IMR-90 (cell line): ENCODE measurements at regions not wholly inside any gene's neighbourhood (a gene's known extent, or its start where the extent isn't known, plus 50 kb on each side); places are given as distances from the start of the nearest gene placed in this dataset.

Experiments used
- ATAC-seq: fragments of 200-7000 bp; cut with Tn5 transposase; 2 replicates; pipeline ENCODE4 v1.9.1; 2020; ENCODE audit warnings: low read depth, mild to moderate bottlenecking, moderate library complexity
- BruUV-seq: library from RNA; stranded (reverse); fragments of 400-500 nt; replicated peaks from 2 replicates; lab custom pipeline; 2021; lab: Mats Ljungman, UMichigan
- CTCF ChIA-PET: fragments of 300-600 bp; formaldehyde crosslinking; extraction: SDS; loops from one replicate; lab custom pipeline; 2021; ENCODE audit warnings: antibody characterized with exemption; lab: Yijun Ruan, JAX
- POLR2A ChIA-PET: fragments of 300-600 bp; sonication (Branson Sonifier 250); formaldehyde crosslinking; loops from one replicate; lab custom pipeline; 2022; ENCODE audit warnings: antibody characterized with exemption; ENCODE audit not compliant: unreplicated experiment; lab: Charles Lee
- DNase-seq: peaks from one replicate; pipeline ENCODE4 v3.0.0; 2013
- H2AFZ ChIP-seq: replicated peaks from 2 replicates; pipeline ENCODE3; 2013; ENCODE audit warnings: low read length, mild to moderate bottlenecking; ENCODE audit not compliant: poor library complexity
- H2AK5ac ChIP-seq: 2 replicates; pipeline ENCODE4 v1.6.1; 2013; ENCODE audit warnings: low read depth, low read length, inconsistent platforms
- H2AK9ac ChIP-seq: replicated peaks from 2 replicates; pipeline ENCODE3; 2013; ENCODE audit warnings: mild to moderate bottlenecking, low read depth, low read length, moderate library complexity; ENCODE audit not compliant: poor library complexity
- H2BK120ac ChIP-seq: 2 replicates; pipeline ENCODE4 v1.6.1; 2013; ENCODE audit warnings: low read depth, low read length, inconsistent platforms
- H2BK15ac ChIP-seq: 3 replicates; pipeline ENCODE4 v1.6.1; 2013; ENCODE audit warnings: low read depth, low read length, inconsistent platforms
- H2BK20ac ChIP-seq: 2 replicates; pipeline ENCODE4 v1.6.1; 2013; ENCODE audit warnings: low read depth, mild to moderate bottlenecking, inconsistent platforms, low read length, moderate library complexity
- H2BK5ac ChIP-seq: 2 replicates; pipeline ENCODE4 v1.6.1; 2013; ENCODE audit warnings: mild to moderate bottlenecking, low read depth, low read length, inconsistent platforms; ENCODE audit not compliant: poor library complexity, severe bottlenecking
- H3K14ac ChIP-seq: replicated peaks from 2 replicates; pipeline ENCODE4 v1.6.1; 2013; ENCODE audit warnings: low read depth, low read length, inconsistent platforms
- H3K18ac ChIP-seq: 2 replicates; pipeline ENCODE4 v1.6.1; 2013; ENCODE audit warnings: low read depth, low read length, control low read depth
- H3K23ac ChIP-seq: 2 replicates; pipeline ENCODE4 v1.6.1; 2013; ENCODE audit warnings: low read depth, low read length, inconsistent platforms
- H3K27ac ChIP-seq: 2 replicates; pipeline ENCODE4 v1.5.1; 2013; ENCODE audit warnings: mild to moderate bottlenecking, control low read depth, low read length; ENCODE audit not compliant: insufficient read depth
- H3K27me3 ChIP-seq: 2 replicates; pipeline ENCODE4 v1.6.1; 2013; ENCODE audit warnings: low read length; ENCODE audit not compliant: control insufficient read depth, insufficient read depth
- H3K36me3 ChIP-seq: 2 replicates; pipeline ENCODE4 v1.6.1; 2013; ENCODE audit warnings: low read length, mixed read lengths; ENCODE audit not compliant: control insufficient read depth, insufficient read depth
- H3K4ac ChIP-seq: 2 replicates; pipeline ENCODE4 v1.6.1; 2013; ENCODE audit warnings: low read depth, low read length, inconsistent platforms
- H3K4me1 ChIP-seq: 2 replicates; pipeline ENCODE4 v1.6.1; 2013; ENCODE audit warnings: low read length, mixed read lengths; ENCODE audit not compliant: control insufficient read depth, insufficient read depth
- H3K4me2 ChIP-seq: 2 replicates; pipeline ENCODE4 v1.6.1; 2013; ENCODE audit warnings: low read depth, mild to moderate bottlenecking, control low read depth, low read length, moderate library complexity
- H3K4me3 ChIP-seq: 2 replicates; pipeline ENCODE4 v1.5.1; 2013; ENCODE audit warnings: low read depth, mild to moderate bottlenecking, control low read depth, low read length, moderate library complexity; ENCODE audit not compliant: insufficient read depth
- H3K56ac ChIP-seq: 2 replicates; pipeline ENCODE4 v1.6.1; 2013; ENCODE audit warnings: low read length, inconsistent platforms; ENCODE audit not compliant: insufficient read depth; ENCODE audit errors: extremely low read depth
- H3K79me1 ChIP-seq, 2 experiments: 2 replicates each; pipeline ENCODE4 v1.6.1; 2013; ENCODE audit warnings: low read length in 2 of 2, inconsistent platforms in 1 of 2, low read depth in 1 of 2
- H3K9ac ChIP-seq: 2 replicates; pipeline ENCODE4 v1.6.1; 2013; ENCODE audit warnings: low read depth, low read length, control low read depth
- H3K9me1 ChIP-seq: 2 replicates; pipeline ENCODE4 v1.6.1; 2013; ENCODE audit warnings: low read length, inconsistent platforms; ENCODE audit not compliant: insufficient read depth
- H3K9me3 ChIP-seq: 2 replicates; pipeline ENCODE4 v1.6.1; 2013; ENCODE audit warnings: low read length; ENCODE audit not compliant: control insufficient read depth, insufficient read depth
- H4K20me1 ChIP-seq: 2 replicates; pipeline ENCODE4 v1.6.1; 2013; ENCODE audit warnings: low read length, inconsistent platforms; ENCODE audit not compliant: insufficient read depth
- H4K5ac ChIP-seq: 2 replicates; pipeline ENCODE4 v1.6.1; 2013; ENCODE audit warnings: mild to moderate bottlenecking, low read depth, low read length, control low read depth
- H4K8ac ChIP-seq, 2 experiments: 2 replicates each; pipeline ENCODE4 v1.6.1; 2013; ENCODE audit warnings: low read depth in 2 of 2, low read length in 2 of 2, control low read depth in 1 of 2, inconsistent platforms in 1 of 2
- H4K91ac ChIP-seq: 2 replicates; pipeline ENCODE4 v1.6.1; 2013; ENCODE audit warnings: low read depth, low read length, inconsistent platforms; ENCODE audit not compliant: insufficient read depth
- BHLHE40 ChIP-seq: fragments of 150-350 bp; IDR thresholded peaks from 2 replicates; pipeline ENCODE4 v1.6.1; 2016; ENCODE audit warnings: mild to moderate bottlenecking, low read depth, low read length
- CEBPB ChIP-seq: IDR thresholded peaks from 2 replicates; pipeline ENCODE4 v1.6.1; 2012; ENCODE audit warnings: low read depth, low read length, improper control_type of control experiment
- CHD1 ChIP-seq: IDR thresholded peaks from 2 replicates; pipeline ENCODE4 v1.6.1; 2012; ENCODE audit warnings: low read depth, low read length, improper control_type of control experiment
- CTCF ChIP-seq: conservative IDR thresholded peaks from 2 replicates; pipeline ENCODE4 v1.5.1; 2012; ENCODE audit warnings: mild to moderate bottlenecking, low read depth, low read length, improper control_type of control experiment
- ELK1 ChIP-seq: fragments of 150-350 bp; IDR thresholded peaks from 2 replicates; pipeline ENCODE4 v1.6.1; 2016; ENCODE audit warnings: low read depth, mild to moderate bottlenecking, low read length, moderate library complexity, borderline replicate concordance
- FOS ChIP-seq: fragments of 150-350 bp; IDR thresholded peaks from 2 replicates; pipeline ENCODE4 v1.6.1; 2016; ENCODE audit warnings: low read depth, low read length
- MAFK ChIP-seq: IDR thresholded peaks from 2 replicates; pipeline ENCODE4 v1.6.1; 2012; ENCODE audit warnings: low read depth, low read length, improper control_type of control experiment
- MAZ ChIP-seq: IDR thresholded peaks from 2 replicates; pipeline ENCODE4 v1.6.1; 2012; ENCODE audit warnings: low read depth, mild to moderate bottlenecking, low read length, improper control_type of control experiment, moderate library complexity, borderline replicate concordance
- MXI1 ChIP-seq: IDR thresholded peaks from 2 replicates; pipeline ENCODE4 v1.6.1; 2012; ENCODE audit warnings: low read depth, mild to moderate bottlenecking, low read length, moderate library complexity, borderline replicate concordance
- NFE2L2 ChIP-seq: fragments of 150-350 bp; IDR thresholded peaks from 2 replicates; pipeline ENCODE4 v1.6.1; 2016; ENCODE audit warnings: low read depth, mild to moderate bottlenecking, low read length
- POLR2A ChIP-seq: IDR thresholded peaks from 2 replicates; pipeline ENCODE4 v1.6.1; 2012; ENCODE audit warnings: mild to moderate bottlenecking, low read depth, low read length
- RAD21 ChIP-seq: IDR thresholded peaks from 2 replicates; pipeline ENCODE4 v1.6.1; 2012; ENCODE audit warnings: low read length, improper control_type of control experiment
- RCOR1 ChIP-seq: IDR thresholded peaks from 2 replicates; pipeline ENCODE4 v1.6.1; 2012; ENCODE audit warnings: mild to moderate bottlenecking, low read length, improper control_type of control experiment; ENCODE audit not compliant: insufficient replicate concordance
- RFX5 ChIP-seq: IDR thresholded peaks from 2 replicates; pipeline ENCODE4 v1.8.0; 2012; ENCODE audit warnings: low read depth, mild to moderate bottlenecking, low read length, moderate library complexity
- SMC3 ChIP-seq: fragments of 150-350 bp; IDR thresholded peaks from 2 replicates; pipeline ENCODE4 v1.6.1; 2016; ENCODE audit warnings: low read depth, mild to moderate bottlenecking, antibody characterized with exemption, low read length, moderate library complexity
- USF2 ChIP-seq: fragments of 150-350 bp; IDR thresholded peaks from 2 replicates; pipeline ENCODE4 v1.6.1; 2017; ENCODE audit warnings: mild to moderate bottlenecking, antibody characterized with exemption, low read length, low read depth
- WGBS, 2 experiments: methylation state at CpG; one replicate each; pipeline versions ENCODE4 v1.1.5 to v1.1.7; 2013; ENCODE audit warnings: missing lambda C conversion rate in 2 of 2; ENCODE audit not compliant: insufficient read length in 1 of 2; ENCODE audit errors: extremely low coverage in 2 of 2; 5-methylcytosine and 5-hydroxymethylcytosine counted together
- dilution Hi-C: fragments of 300-500 bp; cut with HindIII; formaldehyde crosslinking; loops from one replicate; pipeline ENCODE4 v1.14.3; 2018; ENCODE audit warnings: low sequenced_read_pairs; ENCODE audit not compliant: unreplicated experiment
- in situ Hi-C: fragments of 300-500 bp; cut with MboI; formaldehyde crosslinking; loops from 3 replicates; pipeline ENCODE4 v1.14.3; 2019; ENCODE audit warnings: low sequenced_read_pairs, inconsistent platforms, mixed read lengths
- intact Hi-C: fragments of 100-400 bp; cut with micrococcal nuclease; formaldehyde crosslinking; loops from 2 replicates; pipeline ENCODE4 v1.10.0; 2022

GRCh38 chr10:47058032-47058702 lies 146.9 kb downstream of the PTPN20 start:
- H3K18ac ChIP-seq: no peak overlapping the region
- no peak overlapping the region for H3K23ac ChIP-seq
- no peaks in the 10 kb centered on the region for H3K79me1 ChIP-seq
- ATAC-seq (no peak), DNase-seq (no peak)
- no peak overlapping the region for H4K91ac ChIP-seq
- WGBS, 2 experiments: 100% methylated on average over 1 of the region's 9 CpGs; no CpG with 5 or more reads in 1 of the 2 experiments
- no peak overlapping the region for H2AK5ac ChIP-seq
- ChIA-PET CTCF (no interaction called here), POLR2A (no interaction called here)
- no peak overlapping the region for H3K27ac ChIP-seq
- no peaks in the 10 kb centered on the region for H3K9me3 ChIP-seq
- no peak overlapping the region for H2BK5ac ChIP-seq
- H2AK9ac ChIP-seq: no peak overlapping the region
- dilution Hi-C loops: no loop called here
- no peaks in the 10 kb centered on the region for H3K9me1 ChIP-seq
- BruUV-seq: no TSS peak
- no peak overlapping the region for H2AFZ ChIP-seq
- no peak overlapping the region for H3K56ac ChIP-seq
- H3K36me3 ChIP-seq: no peaks in the 10 kb centered on the region
- H3K4me3 ChIP-seq: no peak overlapping the region
- no peak overlapping the region for H2BK120ac ChIP-seq
- no peak overlapping the region for H4K8ac ChIP-seq
- H3K4me2 ChIP-seq: no peak overlapping the region
- H2BK15ac ChIP-seq: no peak overlapping the region
- intact Hi-C loops: no loop called here
- TF ChIP-seq NFE2L2 (no peak), RAD21 (no peak), USF2 (no peak), FOS (no peak), BHLHE40 (no peak), MXI1 (no peak), RCOR1 (no peak), CHD1 (no peak), MAFK (no peak), SMC3 (no peak), CEBPB (no peak), MAZ (no peak), CTCF (no peak), RFX5 (no peak), POLR2A (no peak), ELK1 (no peak)
- no peak overlapping the region for H2BK20ac ChIP-seq
- in situ Hi-C loops: no loop called here
- peaks cover 15% of the 10 kb centered on the region for H3K27me3 ChIP-seq
- no peak overlapping the region for H3K4ac ChIP-seq
- peaks cover 8% of the 10 kb centered on the region for H3K4me1 ChIP-seq
- no peak overlapping the region for H4K5ac ChIP-seq
- H4K20me1 ChIP-seq: no peaks in the 10 kb centered on the region
- H3K14ac ChIP-seq: no peak overlapping the region
- no peak overlapping the region for H3K9ac ChIP-seq
